ENCODE measurements at regions not wholly inside any gene's neighbourhood (a gene's known extent, or its start where the extent isn't known, plus 50 kb on each side); places are given as distances from the start of the nearest gene placed in this dataset.

DNA sequence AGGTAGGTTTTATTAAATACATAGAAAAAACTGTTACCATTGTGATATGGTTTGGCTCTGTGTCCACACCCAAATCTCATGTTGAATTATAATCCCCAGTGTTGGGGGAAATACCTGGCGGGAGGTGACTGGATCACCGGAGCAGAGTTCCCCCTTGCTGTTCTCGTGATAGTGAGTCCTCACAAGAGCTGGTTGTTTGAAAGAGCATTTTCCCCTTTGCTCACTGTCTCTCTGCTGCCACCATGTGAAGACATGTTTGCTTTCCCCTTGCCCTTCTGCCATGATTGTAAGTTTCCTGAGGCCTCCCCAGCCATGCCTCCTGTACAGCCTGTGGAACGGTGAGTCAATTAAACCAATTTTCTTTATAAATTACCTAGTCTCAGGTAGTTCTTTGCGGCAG, 352.7 kb upstream of the SLC39A10 start:
- H3K36me3 Mint-ChIP-seq (ENCODE audit: low read depth) = no peaks in the 10 kb centered on the region
- H3K27ac Mint-ChIP-seq = no peak overlapping the region
- CTCF ChIA-PET = no interaction called here
- intact Hi-C loops (cut with micrococcal nuclease) = no loop called here
- H3K27me3 Mint-ChIP-seq = peaks cover 12% of the 10 kb centered on the region
- H3K9me3 Mint-ChIP-seq = no peaks in the 10 kb centered on the region
- H3K4me1 Mint-ChIP-seq = no peaks in the 10 kb centered on the region
- no peak for DNase-seq
- TF ChIP-seq CTCF (IDR thresholded peaks at IDR 0.05) = no peak
- no peak for ATAC-seq (ENCODE audit: low read depth)
- no peak overlapping the region for H3K4me3 Mint-ChIP-seq
- POLR2A ChIA-PET = no interaction called here

GRCh38 chr2:195300631-195301030, 356.4 kb upstream of the SLC39A10 start:
- no peak for TF ChIP-seq CTCF (IDR thresholded peaks at IDR 0.05)
- intact Hi-C loops (cut with micrococcal nuclease) = no loop called here
- CTCF ChIA-PET = no interaction called here
- Mint-ChIP-seq H3K27me3 (no peaks in the 10 kb centered on the region), H3K4me3 (no peak overlapping the region), H3K4me1 (no peaks in the 10 kb centered on the region), H3K27ac (no peak overlapping the region), H3K36me3 (ENCODE audit: low read depth) (no peaks in the 10 kb centered on the region), H3K9me3 (peaks cover under 1% of the 10 kb centered on the region)
- ATAC-seq (ENCODE audit: low read depth) (no peak), DNase-seq (no peak)
- POLR2A ChIA-PET = no interaction called here

DNA sequence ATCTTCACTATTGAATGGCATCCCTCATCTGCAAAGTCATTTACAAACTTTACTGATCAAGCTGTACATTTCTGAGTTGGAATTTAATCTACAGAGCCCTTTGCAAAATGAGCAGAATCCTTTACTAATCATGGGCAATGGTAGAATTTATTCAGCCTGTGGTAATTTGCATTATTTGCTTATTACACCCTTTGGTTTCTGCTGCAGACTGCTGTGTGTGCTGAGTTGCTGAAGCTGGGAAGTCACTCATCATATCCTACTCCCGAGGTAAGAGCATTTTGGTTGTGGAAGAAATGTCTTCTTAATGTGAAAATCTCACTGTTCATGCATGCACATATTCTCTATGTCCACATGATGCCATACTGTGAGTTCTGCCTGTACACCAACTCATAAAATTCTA, 357.4 kb upstream of the SLC39A10 start:
- ATAC-seq (ENCODE audit: low read depth) = no peak
- Mint-ChIP-seq H3K36me3 (ENCODE audit: low read depth) (no peaks in the 10 kb centered on the region), H3K4me3 (no peak overlapping the region), H3K4me1 (no peaks in the 10 kb centered on the region), H3K9me3 (peaks cover 2% of the 10 kb centered on the region), H3K27ac (no peak overlapping the region), H3K27me3 (no peaks in the 10 kb centered on the region)
- intact Hi-C loops (cut with micrococcal nuclease) = no loop called here
- POLR2A ChIA-PET = no interaction called here
- no peak for DNase-seq
- TF ChIP-seq CTCF (IDR thresholded peaks at IDR 0.05) = no peak
- CTCF ChIA-PET = no interaction called here

DNA sequence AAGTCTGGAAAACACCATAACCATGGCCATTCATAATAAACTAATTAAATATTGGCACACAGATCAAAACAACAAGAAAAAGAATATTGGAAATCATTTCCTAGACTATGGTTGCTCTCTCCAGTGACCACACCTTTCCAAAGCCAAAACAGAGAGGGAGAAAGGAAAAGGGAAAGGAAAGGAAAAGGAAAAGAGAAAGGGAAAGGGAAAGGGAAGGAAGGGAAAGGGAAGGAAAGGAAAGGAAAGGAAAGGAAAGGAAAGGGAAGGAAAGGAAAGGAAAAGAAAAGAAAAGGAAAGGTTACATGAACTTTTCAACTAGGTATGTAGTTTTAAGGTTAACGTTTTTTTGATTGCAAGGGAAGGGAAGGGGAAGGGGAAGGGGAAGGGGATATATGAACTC, 360.5 kb upstream of the SLC39A10 start:
- Mint-ChIP-seq H3K27me3 (no peaks in the 10 kb centered on the region), H3K27ac (no peak overlapping the region), H3K4me3 (no peak overlapping the region), H3K9me3 (peaks cover 3% of the 10 kb centered on the region), H3K4me1 (no peaks in the 10 kb centered on the region), H3K36me3 (ENCODE audit: low read depth) (no peaks in the 10 kb centered on the region)
- DNase-seq = no peak
- no peak for ATAC-seq (ENCODE audit: low read depth)
- TF ChIP-seq CTCF (IDR thresholded peaks at IDR 0.05) = no peak
- POLR2A ChIA-PET = no interaction called here
- CTCF ChIA-PET = no interaction called here
- intact Hi-C loops (cut with micrococcal nuclease) = no loop called here

- Mint-ChIP-seq H3K4me1 (no peaks in the 10 kb centered on the region), H3K27me3 (no peaks in the 10 kb centered on the region), H3K27ac (no peak overlapping the region), H3K4me3 (no peak overlapping the region), H3K9me3 (no peaks in the 10 kb centered on the region), H3K36me3 (ENCODE audit: low read depth) (no peaks in the 10 kb centered on the region)
- ATAC-seq (ENCODE audit: low read depth) (no peak), DNase-seq (no peak)
- ChIA-PET CTCF (no interaction called here), POLR2A (no interaction called here)
- no peak for TF ChIP-seq CTCF (IDR thresholded peaks at IDR 0.05)
- intact Hi-C loops (cut with micrococcal nuclease) = no loop called here
Observed at GRCh38 chr2:195289081-195289480, 367.9 kb upstream of the SLC39A10 start.
